ENCODE measurements at regions not wholly inside any gene's neighbourhood (a gene's known extent, or its start where the extent isn't known, plus 50 kb on each side); places are given as distances from the start of the nearest gene placed in this dataset.
"Not testable (repeated sequence)": the region's sequence is repeated elsewhere in the genome, so short reads cannot be mapped to it uniquely, and the experiment has no call there.

DNA sequence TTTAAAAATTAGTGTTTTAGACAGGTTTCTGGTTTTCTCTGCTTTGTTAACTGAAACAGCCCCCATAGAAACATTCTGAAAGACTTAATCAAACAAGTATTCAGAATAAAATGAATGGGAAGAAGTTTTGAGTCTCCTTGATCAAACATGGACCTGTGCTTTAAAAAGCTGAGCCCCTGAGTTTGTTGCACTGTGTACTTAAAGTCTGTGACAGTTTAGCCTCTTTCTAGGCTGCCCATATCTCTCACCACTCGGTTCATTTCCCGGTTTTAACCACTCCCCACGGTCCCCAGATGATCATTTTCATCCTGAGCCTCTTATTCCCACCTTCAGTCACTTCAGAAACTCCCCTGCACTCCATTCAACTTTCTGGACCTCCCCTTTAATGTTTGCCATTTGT lies 215.9 kb upstream of the DMRT1 start:
- TF ChIP-seq, protein P1, sequence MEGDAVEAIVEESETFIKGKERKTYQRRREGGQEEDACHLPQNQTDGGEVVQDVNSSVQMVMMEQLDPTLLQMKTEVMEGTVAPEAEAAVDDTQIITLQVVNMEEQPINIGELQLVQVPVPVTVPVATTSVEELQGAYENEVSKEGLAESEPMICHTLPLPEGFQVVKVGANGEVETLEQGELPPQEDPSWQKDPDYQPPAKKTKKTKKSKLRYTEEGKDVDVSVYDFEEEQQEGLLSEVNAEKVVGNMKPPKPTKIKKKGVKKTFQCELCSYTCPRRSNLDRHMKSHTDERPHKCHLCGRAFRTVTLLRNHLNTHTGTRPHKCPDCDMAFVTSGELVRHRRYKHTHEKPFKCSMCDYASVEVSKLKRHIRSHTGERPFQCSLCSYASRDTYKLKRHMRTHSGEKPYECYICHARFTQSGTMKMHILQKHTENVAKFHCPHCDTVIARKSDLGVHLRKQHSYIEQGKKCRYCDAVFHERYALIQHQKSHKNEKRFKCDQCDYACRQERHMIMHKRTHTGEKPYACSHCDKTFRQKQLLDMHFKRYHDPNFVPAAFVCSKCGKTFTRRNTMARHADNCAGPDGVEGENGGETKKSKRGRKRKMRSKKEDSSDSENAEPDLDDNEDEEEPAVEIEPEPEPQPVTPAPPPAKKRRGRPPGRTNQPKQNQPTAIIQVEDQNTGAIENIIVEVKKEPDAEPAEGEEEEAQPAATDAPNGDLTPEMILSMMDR (IDR thresholded peaks at IDR 0.05; ENCODE audit: control extremely low read depth, extremely low read depth, low read depth, missing control alignments), result no peak
- CTCF ChIA-PET, result interaction anchor here (1.4 to 1.7 kb wide), 2 partner anchors 10 to 12 kb away, joined by 4 to 5 read pairs; no protein-coding TSS in a partner anchor
- no peak for DNase-seq (ENCODE audit: extremely low spot score)
- POLR2A ChIA-PET, result no interaction called here

DNA sequence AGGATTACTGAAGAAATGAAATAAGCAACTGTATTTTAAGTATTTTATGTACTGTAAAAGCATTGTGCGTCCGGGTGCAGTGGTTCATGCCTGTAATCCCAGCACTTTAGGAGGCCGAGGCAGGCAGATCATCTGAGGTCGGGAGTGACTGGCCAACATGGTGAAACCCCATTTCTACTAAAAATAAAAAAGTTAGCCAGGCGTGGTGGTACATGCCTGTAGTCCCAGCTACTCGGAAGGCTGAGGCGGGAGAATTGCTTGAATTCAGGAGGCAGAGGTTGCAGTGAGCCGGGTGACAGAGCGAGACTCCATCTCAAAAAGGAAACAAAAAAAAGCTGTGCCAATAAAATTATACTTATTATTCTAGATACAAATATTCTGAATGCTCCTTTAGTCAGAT lies 215.4 kb upstream of the DMRT1 start:
- not testable (repeated sequence) for DNase-seq (ENCODE audit: extremely low spot score)
- CTCF ChIA-PET, result interaction anchor here (1.4 to 1.7 kb wide), 2 partner anchors 10 to 13 kb away, joined by 4 to 5 read pairs; no protein-coding TSS in a partner anchor

DNA sequence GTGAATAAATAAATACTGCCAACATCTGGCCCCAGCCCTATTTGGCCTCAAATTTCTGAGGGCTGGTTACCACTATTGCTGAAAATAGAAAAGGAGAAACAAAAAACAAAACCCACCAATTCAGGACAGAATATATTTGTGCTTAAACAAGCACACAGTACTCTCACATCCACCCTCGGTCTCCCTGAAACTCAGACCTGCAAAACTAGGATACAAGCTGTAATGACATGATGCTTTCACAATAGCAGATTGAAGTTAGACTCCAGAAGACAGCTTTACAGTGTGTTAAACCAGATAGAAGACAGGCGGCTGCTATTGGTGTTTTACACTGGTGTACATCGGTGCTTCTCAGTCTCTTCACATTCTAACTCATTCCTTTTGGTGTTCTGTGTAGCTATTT lies 214.9 kb upstream of the DMRT1 start:
- ChIA-PET CTCF (interaction anchor here (1.0 to 1.7 kb wide), 4 partner anchors 9 to 16 kb away, joined by 3 to 5 read pairs (median 4); no protein-coding TSS in a partner anchor), POLR2A (no interaction called here)
- DNase-seq (ENCODE audit: extremely low spot score), result peak; percentile 19
- TF ChIP-seq, protein P1 (IDR thresholded peaks at IDR 0.05; ENCODE audit: control extremely low read depth, extremely low read depth, low read depth, missing control alignments), result no peak

More for the DNA sequence above, 215.4 kb upstream of the DMRT1 start:
- POLR2A ChIA-PET, result not testable (repeated sequence)

DNA sequence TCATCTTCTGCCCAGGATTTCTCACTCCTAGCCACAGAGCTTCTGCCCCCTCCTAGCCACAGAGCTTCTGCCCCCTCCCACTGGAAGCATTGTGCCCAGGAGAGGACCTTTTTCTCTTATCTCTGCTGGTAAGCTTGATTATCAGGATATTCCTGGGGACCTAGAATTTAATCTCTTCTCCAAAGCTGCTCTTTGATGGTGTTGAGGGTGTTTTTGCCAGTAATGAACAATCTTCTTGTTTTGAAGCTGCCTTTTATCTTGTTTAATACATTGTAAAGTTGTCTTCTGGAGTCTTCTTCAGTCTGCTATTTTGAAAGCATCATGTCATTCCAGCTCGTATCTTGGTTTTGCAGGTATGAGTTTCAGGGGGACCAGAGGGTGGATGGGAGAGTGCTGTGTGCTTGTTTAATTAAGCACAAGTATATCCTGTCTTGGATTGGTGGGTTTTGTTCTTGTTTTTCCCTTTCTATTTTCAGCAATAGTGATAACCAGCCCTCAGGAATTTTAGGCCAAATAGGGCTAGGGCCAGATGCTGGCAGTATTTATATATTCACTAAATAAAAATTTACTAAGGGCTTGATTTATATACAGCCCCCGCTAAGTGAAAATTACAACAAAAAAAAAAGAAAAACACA lies 214.0 kb upstream of the DMRT1 start:
- POLR2A ChIA-PET, result no interaction called here
- CTCF ChIA-PET, result interaction anchor here (1.0 to 1.2 kb wide), 2 partner anchors 10 to 15 kb away, joined by 3 read pairs; no protein-coding TSS in a partner anchor
- DNase-seq (ENCODE audit: extremely low spot score), result no peak
- TF ChIP-seq, protein P1 (IDR thresholded peaks at IDR 0.05; ENCODE audit: control extremely low read depth, extremely low read depth, low read depth, missing control alignments), result no peak

DNA sequence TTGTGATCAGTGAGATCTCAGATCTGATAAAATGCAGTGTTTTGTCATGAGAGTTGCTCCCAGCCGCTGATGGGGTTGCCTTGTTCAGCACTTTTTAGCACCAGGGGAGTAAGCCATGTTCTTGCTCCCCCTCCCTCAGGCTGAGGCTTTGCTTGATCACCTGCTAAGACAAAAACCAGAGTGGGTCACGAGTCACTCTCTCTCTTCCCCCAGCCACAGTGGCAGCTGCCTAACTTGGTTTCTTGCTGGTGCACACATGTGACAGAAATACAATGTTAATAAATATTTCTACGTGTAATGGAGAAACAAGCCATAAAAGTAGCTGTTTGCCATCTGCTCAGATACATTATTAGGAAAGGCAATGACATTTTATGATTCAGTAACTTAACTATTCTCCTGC lies 212.4 kb upstream of the DMRT1 start:
- DNase-seq (ENCODE audit: extremely low spot score), result no peak
- ChIA-PET CTCF (no interaction called here), POLR2A (no interaction called here)
- TF ChIP-seq, protein P1 (IDR thresholded peaks at IDR 0.05; ENCODE audit: control extremely low read depth, extremely low read depth, low read depth, missing control alignments), result no peak

DNA sequence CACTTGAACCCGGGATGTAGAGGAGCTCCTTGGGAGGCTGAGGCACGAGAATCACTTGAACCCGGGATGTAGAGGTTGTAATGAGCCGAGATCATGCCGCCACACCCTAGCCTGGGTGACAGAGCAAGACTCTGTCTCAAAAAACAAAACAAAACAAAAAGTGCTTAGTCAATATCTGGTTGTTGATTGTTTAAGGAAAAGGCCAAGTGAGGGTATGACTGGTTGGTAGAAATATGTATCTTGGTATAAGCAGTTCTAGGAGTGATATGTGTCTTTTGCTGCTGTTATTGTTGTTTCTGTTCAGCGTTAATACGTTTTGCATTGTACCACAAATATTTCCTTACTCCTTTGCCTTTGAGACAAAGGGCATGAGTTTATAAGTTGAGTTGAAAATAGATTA lies 210.7 kb upstream of the DMRT1 start:
- CTCF ChIA-PET, result interaction anchor here (1.3 to 2.1 kb wide), 3 partner anchors 12 to 125 kb away, joined by 3 to 8 read pairs (median 3); no protein-coding TSS in a partner anchor
- DNase-seq (ENCODE audit: extremely low spot score), result no peak
- POLR2A ChIA-PET, result no interaction called here
- TF ChIP-seq, protein P1 (IDR thresholded peaks at IDR 0.05; ENCODE audit: control extremely low read depth, extremely low read depth, low read depth, missing control alignments), result no peak

DNA sequence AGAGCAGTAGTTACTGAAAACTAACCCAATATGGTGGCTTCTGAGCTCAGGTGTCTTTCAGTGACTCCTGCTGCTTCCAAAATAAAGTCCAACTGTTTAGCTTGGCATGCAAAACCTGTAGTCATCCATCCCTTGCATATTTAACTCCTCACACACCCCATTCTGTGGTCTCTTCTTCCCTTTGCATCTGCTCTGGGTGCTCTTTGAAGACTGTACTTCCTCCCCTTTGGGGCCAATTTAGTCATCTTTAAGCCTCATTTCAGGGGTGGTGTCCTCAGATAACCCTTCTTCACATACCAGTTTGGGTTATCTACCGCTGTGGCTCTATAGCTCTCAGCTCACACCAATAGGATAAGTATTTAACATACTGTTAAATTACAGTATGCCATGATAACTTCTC lies 209.9 kb upstream of the DMRT1 start:
- no peak for DNase-seq (ENCODE audit: extremely low spot score)
- TF ChIP-seq, protein P1 (IDR thresholded peaks at IDR 0.05; ENCODE audit: control extremely low read depth, extremely low read depth, low read depth, missing control alignments), result no peak
- POLR2A ChIA-PET, result no interaction called here
- CTCF ChIA-PET, result interaction anchor here (1.1 to 2.1 kb wide), 3 partner anchors 17 to 124 kb away, joined by 3 to 8 read pairs (median 3); no protein-coding TSS in a partner anchor
